ENCODE measurements at regions not wholly inside any gene's neighbourhood (a gene's known extent, or its start where the extent isn't known, plus 50 kb on each side); places are given as distances from the start of the nearest gene placed in this dataset.

GRCh38 chr6:140905050-140905449, 1227.7 kb upstream of the GJE1 start:
- DNase-seq (ENCODE audit: low read depth) = no peak

GRCh38 chr6:140897804-140898573, 1234.7 kb upstream of the GJE1 start:
- peak; percentile 45 for DNase-seq (ENCODE audit: low read depth)

GRCh38 chr6:140897349-140897748, 1235.4 kb upstream of the GJE1 start:
- DNase-seq (ENCODE audit: low read depth) = no peak

- no peak for DNase-seq (ENCODE audit: low read depth)
These were observed 1239.3 kb upstream of the GJE1 start for GRCh38 chr6:140893432-140893831.

- no peak for DNase-seq (ENCODE audit: low read depth)
These were observed 1252.8 kb upstream of the GJE1 start for GRCh38 chr6:140879946-140880345.

- no peak for DNase-seq (ENCODE audit: low read depth)
These were observed 1258.7 kb upstream of the GJE1 start for GRCh38 chr6:140874066-140874465.

- DNase-seq (ENCODE audit: low read depth) = no peak
These were observed 1259.8 kb upstream of the GJE1 start for GRCh38 chr6:140872885-140873284.

- DNase-seq (ENCODE audit: low read depth) = no peak
These were observed 1260.8 kb upstream of the GJE1 start for GRCh38 chr6:140871911-140872310.

- DNase-seq (ENCODE audit: low read depth) = no peak
These were observed 1265.4 kb upstream of the GJE1 start for GRCh38 chr6:140867336-140867735.

GRCh38 chr6:140858381-140858971, 1274.2 kb upstream of the GJE1 start:
- no peak for DNase-seq (ENCODE audit: low read depth)

- DNase-seq (ENCODE audit: low read depth) = no peak
These were observed 1274.9 kb upstream of the GJE1 start for GRCh38 chr6:140857739-140858380.

- no peak for DNase-seq (ENCODE audit: low read depth)
These were observed 1277.2 kb upstream of the GJE1 start for GRCh38 chr6:140855520-140855919.

- DNase-seq (ENCODE audit: low read depth) = no peak
These were observed 1278.4 kb upstream of the GJE1 start for GRCh38 chr6:140854318-140854717.

- DNase-seq (ENCODE audit: low read depth) = no peak
These were observed 1282.3 kb upstream of the GJE1 start for GRCh38 chr6:140850438-140850837.

GRCh38 chr6:140849456-140849855, 1283.3 kb upstream of the GJE1 start:
- no peak for DNase-seq (ENCODE audit: low read depth)

GRCh38 chr6:140847262-140847645, 1285.5 kb upstream of the GJE1 start:
- no peak for DNase-seq (ENCODE audit: low read depth)

GRCh38 chr6:140846503-140847261, 1286.0 kb upstream of the GJE1 start:
- no peak for DNase-seq (ENCODE audit: low read depth)

GRCh38 chr6:140845701-140846100, 1287.0 kb upstream of the GJE1 start:
- DNase-seq (ENCODE audit: low read depth) = no peak

GRCh38 chr6:140844167-140844566, 1288.6 kb upstream of the GJE1 start:
- peak; percentile 20 for DNase-seq (ENCODE audit: low read depth)

- no peak for DNase-seq (ENCODE audit: low read depth)
These were observed 1299.3 kb upstream of the GJE1 start for GRCh38 chr6:140833408-140833807.

- no peak for DNase-seq (ENCODE audit: low read depth)
These were observed 1302.1 kb upstream of the GJE1 start for GRCh38 chr6:140830666-140831065.

GRCh38 chr6:140828856-140829255, 1303.9 kb upstream of the GJE1 start:
- DNase-seq (ENCODE audit: low read depth) = no peak

- DNase-seq (ENCODE audit: low read depth) = no peak
These were observed 1305.1 kb upstream of the GJE1 start for GRCh38 chr6:140827593-140827992.
